Uterus (tissue), 2 donors: ENCODE measurements at regions not wholly inside any gene's neighbourhood (a gene's known extent, or its start where the extent isn't known, plus 50 kb on each side); places are given as distances from the start of the nearest gene placed in this dataset.

Experiments
- CTCF ChIP-seq, 4 experiments: fragments of 200-600 bp in 2 of 4; fragments of 450-650 bp in 2 of 4; sonication (generic) in 2 of 4; IDR thresholded peaks; one replicate each; pipeline ENCODE4 v1.5.1; 2016 to 2019; ENCODE audit warnings: antibody characterized with exemption in 4 of 4, mild to moderate bottlenecking in 2 of 4, moderate library complexity in 1 of 4
- POLR2A ChIP-seq, 2 donors: fragments of 450-650 bp; IDR thresholded peaks; one replicate each; pipeline ENCODE4 v1.6.1; 2016; ENCODE audit warnings: antibody characterized with exemption in 2 of 2, mild to moderate bottlenecking in 1 of 2, moderate library complexity in 1 of 2

- TF ChIP-seq CTCF (IDR thresholded peaks at IDR 0.05) (no peak), POLR2A (IDR thresholded peaks at IDR 0.05) (no peak)
Measured at GRCh38 chr13:84303035-84303434, 420.8 kb upstream of the SLITRK1 start.
